Left lobe of liver (tissue), 2 donors: ENCODE measurements at regions not wholly inside any gene's neighbourhood (a gene's known extent, or its start where the extent isn't known, plus 50 kb on each side); places are given as distances from the start of the nearest gene placed in this dataset.
A peak's percentile ranks its signal among the peaks of the same experiment; 100 is the strongest.
"Not testable (repeated sequence)": the region's sequence is repeated elsewhere in the genome, so short reads cannot be mapped to it uniquely, and the experiment has no call there.

ENCODE experiments used
- ATAC-seq: fragments of 200-7000 bp; cut with Tn5 transposase; one replicate; pipeline ENCODE4 v1.9.1; 2020; ENCODE audit warnings: mild to moderate bottlenecking, moderate library complexity
- DNase-seq: peaks from one replicate; pipeline ENCODE4 v3.0.0-alpha.2; 2020; ENCODE audit warnings: low spot score
- donor health status: DM: no; HTN: no; CAD: no; lungs with moderate emphysema.
- donor health status: DM: no; HTN: yes; CAD: no.

GRCh38 chr13:103883164-103883563 lies 816.9 kb upstream of the SLC10A2 start:
- DNase-seq (peak; percentile 69), ATAC-seq (peak; percentile 97)

GRCh38 chr13:103880146-103880545 lies 813.9 kb upstream of the SLC10A2 start:
- not testable (repeated sequence) for ATAC-seq, DNase-seq

GRCh38 chr13:103878891-103879605 lies 812.8 kb upstream of the SLC10A2 start:
- DNase-seq (no peak), ATAC-seq (no peak)

GRCh38 chr13:103876571-103876970 lies 810.4 kb upstream of the SLC10A2 start:
- no peak for ATAC-seq
- no peak for DNase-seq

GRCh38 chr13:103873725-103874124 lies 807.5 kb upstream of the SLC10A2 start:
- DNase-seq (no peak), ATAC-seq (no peak)

- DNase-seq (no peak), ATAC-seq (no peak)
These were observed 799.8 kb upstream of the SLC10A2 start for GRCh38 chr13:103866048-103866447.

GRCh38 chr13:103862525-103862924 lies 796.3 kb upstream of the SLC10A2 start:
- no peak for ATAC-seq
- no peak for DNase-seq

- DNase-seq: no peak
These were observed 793.7 kb upstream of the SLC10A2 start for GRCh38 chr13:103859952-103860351.

GRCh38 chr13:103852036-103852435 lies 785.8 kb upstream of the SLC10A2 start:
- ATAC-seq (no peak), DNase-seq (no peak)

More at GRCh38 chr13:103859952-103860351, 793.7 kb upstream of the SLC10A2 start:
- no peak for ATAC-seq

- DNase-seq (no peak), ATAC-seq (no peak)
These were observed 778.3 kb upstream of the SLC10A2 start for GRCh38 chr13:103844471-103844870.

GRCh38 chr13:103839460-103839859 lies 773.2 kb upstream of the SLC10A2 start:
- DNase-seq (no peak), ATAC-seq (no peak)

- no peak for DNase-seq
- ATAC-seq: no peak
These were observed 768.8 kb upstream of the SLC10A2 start for GRCh38 chr13:103835052-103835451.

- no peak for DNase-seq
- ATAC-seq: no peak
These were observed 767.2 kb upstream of the SLC10A2 start for GRCh38 chr13:103833294-103833852.

GRCh38 chr13:103815619-103816018 lies 749.4 kb upstream of the SLC10A2 start:
- ATAC-seq: no peak
- DNase-seq: no peak

- ATAC-seq (no peak), DNase-seq (no peak)
These were observed 746.8 kb upstream of the SLC10A2 start for GRCh38 chr13:103812971-103813370.

- ATAC-seq (no peak), DNase-seq (no peak)
These were observed 746.3 kb upstream of the SLC10A2 start for GRCh38 chr13:103812558-103812957.

- DNase-seq (no peak), ATAC-seq (no peak)
These were observed 743.8 kb upstream of the SLC10A2 start for GRCh38 chr13:103810026-103810425.

- no peak for DNase-seq
- ATAC-seq: no peak
These were observed 739.6 kb upstream of the SLC10A2 start for GRCh38 chr13:103805771-103806170.

GRCh38 chr13:103803349-103803748 lies 737.1 kb upstream of the SLC10A2 start:
- ATAC-seq (no peak), DNase-seq (no peak)

- DNase-seq (no peak), ATAC-seq (no peak)
These were observed 732.8 kb upstream of the SLC10A2 start for GRCh38 chr13:103799028-103799427.

- DNase-seq: no peak
These were observed 729.8 kb upstream of the SLC10A2 start for GRCh38 chr13:103795892-103796478.

GRCh38 chr13:103794526-103794925 lies 728.3 kb upstream of the SLC10A2 start:
- DNase-seq (no peak), ATAC-seq (no peak)

More at GRCh38 chr13:103795892-103796478, 729.8 kb upstream of the SLC10A2 start:
- no peak for ATAC-seq
